Keratinocyte (primary cell): ENCODE measurements at regions not wholly inside any gene's neighbourhood (a gene's known extent, or its start where the extent isn't known, plus 50 kb on each side); places are given as distances from the start of the nearest gene placed in this dataset.
"Not testable (repeated sequence)": the region's sequence is repeated elsewhere in the genome, so short reads cannot be mapped to it uniquely, and the experiment has no call there.

Source experiments
- DNase-seq: peaks from one replicate; pipeline ENCODE4 v3.0.0-alpha.2; 2011; ENCODE audit warnings: low read depth, missing footprints, low spot score
- FAIRE-seq: peaks from 2 replicates; lab custom pipeline; 2011; peaks lifted over from hg19 to GRCh38; lab: Jason Lieb, UNC
- H2AFZ ChIP-seq: 2 replicates; pipeline ENCODE4 v1.6.0; 2012; ENCODE audit warnings: low read length, control low read depth, inconsistent platforms; ENCODE audit not compliant: control insufficient read depth
- H3K27ac ChIP-seq: 2 replicates; pipeline ENCODE4 v1.5.1; 2011; ENCODE audit warnings: low read length; ENCODE audit not compliant: control insufficient read depth, insufficient read depth
- H3K27me3 ChIP-seq: 3 replicates; pipeline ENCODE4 v1.6.0; 2011; ENCODE audit warnings: low read length; ENCODE audit not compliant: control insufficient read depth, insufficient read depth; ENCODE audit errors: extremely low read depth
- H3K36me3 ChIP-seq, 2 experiments: 2 replicates in 1 of 2; 3 replicates in 1 of 2; pipeline ENCODE4 v1.5.1; 2011; ENCODE audit warnings: low read length in 2 of 2, mild to moderate bottlenecking in 1 of 2; ENCODE audit not compliant: control insufficient read depth in 2 of 2, insufficient read depth in 2 of 2; ENCODE audit errors: extremely low read depth in 1 of 2
- H3K4me1 ChIP-seq: 3 replicates; pipeline ENCODE4 v1.5.1; 2011; ENCODE audit warnings: low read length; ENCODE audit not compliant: control insufficient read depth, insufficient read depth; ENCODE audit errors: extremely low read depth
- H3K4me2 ChIP-seq: 3 replicates; pipeline ENCODE4 v1.6.0; 2011; ENCODE audit warnings: low read depth, low read length; ENCODE audit not compliant: control insufficient read depth, insufficient read depth; ENCODE audit errors: extremely low read depth
- H3K4me3 ChIP-seq, 3 experiments: fragments of 200-600 bp in 1 of 3; sonication (generic) in 1 of 3; 2 replicates in 2 of 3; 3 replicates in 1 of 3; pipeline ENCODE4 v1.5.1; 2011 to 2016; ENCODE audit warnings: low read length in 3 of 3, mild to moderate bottlenecking in 3 of 3, control low read depth in 2 of 3, inconsistent platforms in 1 of 3, low read depth in 1 of 3, mixed read lengths in 1 of 3, mixed run types in 1 of 3, moderate library complexity in 1 of 3; ENCODE audit not compliant: control insufficient read depth in 2 of 3, insufficient read depth in 2 of 3; ENCODE audit errors: extremely low read depth in 1 of 3
- H3K79me2 ChIP-seq: 2 replicates; pipeline ENCODE4 v1.6.0; 2012; ENCODE audit warnings: low read length; ENCODE audit not compliant: control insufficient read depth, insufficient read depth
- H3K9ac ChIP-seq: 3 replicates; pipeline ENCODE4 v1.6.0; 2011; ENCODE audit warnings: low read length; ENCODE audit not compliant: control insufficient read depth, insufficient read depth; ENCODE audit errors: extremely low read depth
- H3K9me1 ChIP-seq: 3 replicates; pipeline ENCODE4 v1.6.0; 2011; ENCODE audit warnings: low read length; ENCODE audit not compliant: control insufficient read depth, insufficient read depth; ENCODE audit errors: extremely low read depth
- H3K9me3 ChIP-seq: 2 replicates; pipeline ENCODE4 v1.5.1; 2012; ENCODE audit warnings: low read depth, low read length; ENCODE audit not compliant: control insufficient read depth
- H4K20me1 ChIP-seq: 3 replicates; pipeline ENCODE4 v1.6.0; 2011; ENCODE audit warnings: low read length; ENCODE audit not compliant: control insufficient read depth, insufficient read depth; ENCODE audit errors: extremely low read depth
- CTCF ChIP-seq, 3 experiments: IDR thresholded peaks in 1 of 3; conservative IDR thresholded peaks in 1 of 3; optimal IDR thresholded peaks in 1 of 3; 2 replicates in 2 of 3; 3 replicates in 1 of 3; pipeline versions ENCODE3 to v1.5.1; 2011; ENCODE audit warnings: low read length in 3 of 3, mild to moderate bottlenecking in 3 of 3, moderate library complexity in 2 of 3, control low read depth in 1 of 3, inconsistent platforms in 1 of 3; ENCODE audit not compliant: insufficient read depth in 2 of 3; ENCODE audit errors: extremely low read depth in 1 of 3
- EZH2 ChIP-seq: IDR thresholded peaks from one replicate; pipeline ENCODE4 v1.6.1; 2012; ENCODE audit warnings: inconsistent platforms, mild to moderate bottlenecking, low read length, moderate library complexity
- dilution Hi-C: fragments of 300-500 bp; cut with MboI; formaldehyde crosslinking; loops from one replicate; pipeline ENCODE4 v1.7.0; 2020; ENCODE audit warnings: low sequenced_read_pairs; ENCODE audit not compliant: extremely low pct_ligation_motif_present

- FAIRE-seq, dilution Hi-C loops: not testable (repeated sequence)
Measured at GRCh38 chr14:105917136-105917932, 391.0 kb downstream of the TMEM121 start.

GRCh38 chr14:105917933-105918436 lies 391.6 kb downstream of the TMEM121 start:
- dilution Hi-C loops, result no loop called here
- Histone ChIP-seq H3K4me1 (no peaks in the 10 kb centered on the region), H3K4me3 (no peak overlapping the region), H3K79me2 (no peaks in the 10 kb centered on the region), H3K27ac (no peak overlapping the region), H4K20me1 (no peaks in the 10 kb centered on the region), H3K9me3 (peaks cover 3% of the 10 kb centered on the region), H3K36me3 (no peaks in the 10 kb centered on the region), H2AFZ (no peak overlapping the region), H3K4me2 (no peak overlapping the region), H3K27me3 (no peaks in the 10 kb centered on the region), H3K9ac (no peak overlapping the region), H3K9me1 (no peaks in the 10 kb centered on the region)
- TF ChIP-seq EZH2 (no peak), CTCF (optimal IDR thresholded peaks at IDR 0.05 in 1 of 3, IDR thresholded peaks at IDR 0.05 in 1 of 3, conservative IDR thresholded peaks at IDR 0.05 in 1 of 3; ENCODE audit: extremely low read depth in 1 of 3, insufficient read depth in 2 of 3, low read length in 3 of 3) (no peak)
- DNase-seq (no peak), FAIRE-seq (no peak)

More at GRCh38 chr14:105917136-105917932, 391.0 kb downstream of the TMEM121 start:
- not testable (repeated sequence) for H3K9me3 ChIP-seq, H3K27ac ChIP-seq, H3K9ac ChIP-seq, H2AFZ ChIP-seq, H3K4me2 ChIP-seq, H3K36me3 ChIP-seq, DNase-seq, H3K4me3 ChIP-seq, H4K20me1 ChIP-seq, H3K9me1 ChIP-seq, H3K79me2 ChIP-seq, H3K27me3 ChIP-seq, H3K4me1 ChIP-seq
